B cell (primary cell): ENCODE measurements at regions not wholly inside any gene's neighbourhood (a gene's known extent, or its start where the extent isn't known, plus 50 kb on each side); places are given as distances from the start of the nearest gene placed in this dataset.

ENCODE experiments used
- ATAC-seq: fragments of 200-7000 bp; cut with Tn5 transposase; one replicate; pipeline ENCODE4 v1.10.0; 2021; ENCODE audit warnings: low read depth, mild to moderate bottlenecking, moderate number of reproducible peaks, moderate library complexity
- CTCF ChIA-PET: fragments of 350-600 bp; sonication (Branson Sonifier 250); formaldehyde crosslinking; loops from one replicate; lab custom pipeline; 2021; ENCODE audit warnings: antibody characterized with exemption, inconsistent platforms; lab: Charles Lee
- POLR2A ChIA-PET: fragments of 350-600 bp; sonication (Branson Sonifier 250); formaldehyde crosslinking; loops from one replicate; lab custom pipeline; 2021; ENCODE audit warnings: antibody characterized with exemption; lab: Charles Lee
- DNase-seq: peaks from one replicate; pipeline ENCODE4 v3.0.0; 2013
- H2AFZ ChIP-seq: 2 replicates; pipeline ENCODE4 v1.6.1; 2012; ENCODE audit warnings: mild to moderate bottlenecking, low read depth, low read length; ENCODE audit not compliant: insufficient read depth, poor library complexity, severe bottlenecking
- H3K27ac ChIP-seq, 2 donors: 1 replicate in 1 of 2; 2 replicates in 1 of 2; pipeline ENCODE4 v1.5.1; 2012 to 2013; ENCODE audit warnings: low read length in 2 of 2, mild to moderate bottlenecking in 2 of 2, moderate library complexity in 1 of 2
- H3K27me3 ChIP-seq, 4 experiments: fragments of 200-600 bp in 1 of 4; sonication (generic) in 1 of 4; replicated peaks in 1 of 4; 1 replicate in 2 of 4; 2 replicates in 2 of 4; pipeline versions ENCODE4 v1.6.1 to v1.7.0; 2013 to 2016; ENCODE audit warnings: low read length in 3 of 4, mild to moderate bottlenecking in 2 of 4, mixed read lengths in 1 of 4, moderate library complexity in 1 of 4; ENCODE audit not compliant: insufficient read depth in 4 of 4, control insufficient read depth in 3 of 4; ENCODE audit errors: control extremely low read depth in 1 of 4
- H3K36me3 ChIP-seq, 2 experiments: replicated peaks in 1 of 2; 1 replicate in 1 of 2; 2 replicates in 1 of 2; pipeline versions ENCODE4 v1.6.1 to v1.7.1; 2013; ENCODE audit warnings: low read length in 1 of 2; ENCODE audit not compliant: insufficient read depth in 2 of 2, control insufficient read depth in 1 of 2; ENCODE audit errors: control extremely low read depth in 1 of 2, extremely low read depth in 1 of 2
- H3K4me1 ChIP-seq, 2 donors: fragments of 200-600 bp in 1 of 2; sonication (generic) in 1 of 2; 1 replicate in 1 of 2; 2 replicates in 1 of 2; pipeline versions ENCODE4 v1.5.1 to v1.6.1; 2013 to 2017; ENCODE audit warnings: low read length in 2 of 2; ENCODE audit not compliant: control insufficient read depth in 2 of 2, insufficient read depth in 2 of 2
- H3K4me2 ChIP-seq: replicated peaks from 2 replicates; pipeline ENCODE3; 2012; ENCODE audit warnings: mild to moderate bottlenecking, low read depth, low read length; ENCODE audit not compliant: poor library complexity, severe bottlenecking
- H3K4me3 ChIP-seq, 5 experiments: fragments of 200-600 bp in 1 of 5; sonication (generic) in 1 of 5; 1 replicate in 3 of 5; 2 replicates in 2 of 5; pipeline versions ENCODE4 v1.5.1 to v1.7.0; 2011 to 2016; ENCODE audit warnings: low read length in 4 of 5, mild to moderate bottlenecking in 4 of 5, low read depth in 2 of 5, control low read depth in 1 of 5, moderate library complexity in 1 of 5; ENCODE audit not compliant: insufficient read depth in 1 of 5; ENCODE audit errors: control extremely low read depth in 1 of 5, extremely low read depth in 1 of 5
- H3K79me2 ChIP-seq: fragments of 200-600 bp; sonication (generic); one replicate; pipeline ENCODE4 v1.6.0; 2016; ENCODE audit warnings: low read length; ENCODE audit not compliant: control insufficient read depth, insufficient read depth
- H3K9ac ChIP-seq: fragments of 200-600 bp; sonication (generic); 2 replicates; pipeline ENCODE4 v1.6.1; 2017; ENCODE audit warnings: mild to moderate bottlenecking, low read length, moderate library complexity
- H3K9me3 ChIP-seq, 3 donors: one replicate each; pipeline versions ENCODE4 v1.6.1 to v1.7.1; 2013; ENCODE audit warnings: low read length in 2 of 3; ENCODE audit not compliant: control insufficient read depth in 2 of 3, insufficient read depth in 1 of 3; ENCODE audit errors: control extremely low read depth in 1 of 3
- H4K20me1 ChIP-seq: 2 replicates; pipeline ENCODE4 v1.6.0; 2012; ENCODE audit warnings: mild to moderate bottlenecking, low read length; ENCODE audit not compliant: insufficient read depth, control insufficient read depth, poor library complexity, severe bottlenecking
- H3K27ac Mint-ChIP-seq: one replicate; pipeline ENCODE4 v1.8.0; 2021; ENCODE audit warnings: mixed read lengths
- H3K27me3 Mint-ChIP-seq: one replicate; pipeline ENCODE4 v1.8.0; 2021; ENCODE audit warnings: mixed read lengths
- H3K4me1 Mint-ChIP-seq: one replicate; pipeline ENCODE4 v1.8.0; 2021; ENCODE audit warnings: mixed read lengths
- H3K4me3 Mint-ChIP-seq: one replicate; pipeline ENCODE4 v1.8.0; 2021; ENCODE audit warnings: mixed read lengths
- H3K9me3 Mint-ChIP-seq: one replicate; pipeline ENCODE4 v1.8.0; 2022; ENCODE audit warnings: mixed read lengths; ENCODE audit not compliant: insufficient read depth
- CTCF ChIP-seq: fragments of 200-600 bp; IDR thresholded peaks from one replicate; pipeline ENCODE4 v1.8.0; 2022; ENCODE audit warnings: antibody characterized with exemption, mild to moderate bottlenecking
- EZH2 ChIP-seq: IDR thresholded peaks from 2 replicates; pipeline ENCODE4 v1.6.1; 2012; ENCODE audit warnings: borderline replicate concordance, low read depth, mild to moderate bottlenecking, moderate library complexity, low read length; ENCODE audit not compliant: insufficient read depth, poor library complexity, severe bottlenecking
- WGBS: methylation state at CpG from one replicate; pipeline ENCODE4 v1.1.5; 2013; ENCODE audit warnings: missing lambda C conversion rate; ENCODE audit not compliant: insufficient coverage; 5-methylcytosine and 5-hydroxymethylcytosine counted together
- intact Hi-C: fragments of 100-400 bp; cut with micrococcal nuclease; formaldehyde crosslinking; loops from one replicate; pipeline ENCODE4 v1.10.0; 2022

DNA sequence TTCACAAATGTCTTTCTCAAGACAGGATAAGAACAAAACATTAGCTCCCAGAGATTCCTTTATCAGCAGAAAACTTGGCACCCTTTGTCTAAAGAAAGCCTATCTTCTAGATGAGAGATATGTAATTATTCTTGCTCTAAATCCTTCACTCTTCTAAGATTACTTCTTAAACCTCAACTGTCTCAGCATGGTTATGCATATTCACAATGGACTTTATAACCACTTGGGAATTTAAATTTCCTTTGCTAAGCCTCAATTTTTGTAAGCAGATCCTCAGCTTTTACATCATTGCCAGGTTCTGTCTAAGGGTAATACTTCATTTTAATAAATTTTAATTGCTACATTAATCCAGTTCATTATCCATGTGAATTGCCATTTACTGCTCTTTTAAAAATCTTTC is 433.6 kb upstream of the DDI1 start:
- CTCF ChIA-PET, result interaction anchor here (0.9 to 1.2 kb wide), 3 partner anchors 9 to 20 kb away, joined by 3 to 6 read pairs (median 4); no protein-coding TSS in a partner anchor
- H3K4me3 Mint-ChIP-seq, result no peak overlapping the region
- H3K4me1 Mint-ChIP-seq, result no peaks in the 10 kb centered on the region
- no peaks in the 10 kb centered on the region for H3K4me1 ChIP-seq
- no peaks in the 10 kb centered on the region for H3K36me3 ChIP-seq
- H2AFZ ChIP-seq, result no peak overlapping the region
- no peaks in the 10 kb centered on the region for H3K79me2 ChIP-seq
- H3K9me3 Mint-ChIP-seq, result no peaks in the 10 kb centered on the region
- POLR2A ChIA-PET, result no interaction called here
- H3K27me3 Mint-ChIP-seq, result peaks cover 14% of the 10 kb centered on the region
- no peaks in the 10 kb centered on the region for H4K20me1 ChIP-seq
- H3K27ac Mint-ChIP-seq, result no peak overlapping the region
- ATAC-seq, result no peak
- no peak overlapping the region for H3K27ac ChIP-seq
- H3K9ac ChIP-seq, result no peak overlapping the region
- intact Hi-C loops, result no loop called here
- TF ChIP-seq CTCF, result no peak
- H3K9me3 ChIP-seq, result no peaks in the 10 kb centered on the region
- DNase-seq, result no peak
- no peak overlapping the region for H3K4me3 ChIP-seq
- no peaks in the 10 kb centered on the region for H3K27me3 ChIP-seq
- no peak overlapping the region for H3K4me2 ChIP-seq

GRCh38 chr11:103604310-103604709 is 432.1 kb upstream of the DDI1 start:
- no peak overlapping the region for H3K27ac Mint-ChIP-seq
- ATAC-seq (no peak), DNase-seq (no peak)
- no peaks in the 10 kb centered on the region for H3K27me3 ChIP-seq
- intact Hi-C loops, result no loop called here
- no peaks in the 10 kb centered on the region for H3K4me1 ChIP-seq
- CTCF ChIA-PET, result no interaction called here
- POLR2A ChIA-PET, result no interaction called here
- H3K4me3 Mint-ChIP-seq, result no peak overlapping the region
- H3K9ac ChIP-seq, result no peak overlapping the region
- H4K20me1 ChIP-seq, result no peaks in the 10 kb centered on the region
- H3K9me3 ChIP-seq, result no peaks in the 10 kb centered on the region
- peaks cover 11% of the 10 kb centered on the region for H3K27me3 Mint-ChIP-seq
- no peak overlapping the region for H3K4me3 ChIP-seq
- no peaks in the 10 kb centered on the region for H3K79me2 ChIP-seq
- H3K4me1 Mint-ChIP-seq, result no peaks in the 10 kb centered on the region
- TF ChIP-seq EZH2, result no peak
- no peak for TF ChIP-seq CTCF
- WGBS, result 88% methylated on average over 1 of the region's 2 CpGs
- H3K9me3 Mint-ChIP-seq, result no peaks in the 10 kb centered on the region
- H3K4me2 ChIP-seq, result no peak overlapping the region
- H3K36me3 ChIP-seq, result no peaks in the 10 kb centered on the region
- H3K27ac ChIP-seq, result no peak overlapping the region
- H2AFZ ChIP-seq, result no peak overlapping the region
